GM23338 (cell line): ENCODE measurements at regions not wholly inside any gene's neighbourhood (a gene's known extent, or its start where the extent isn't known, plus 50 kb on each side); places are given as distances from the start of the nearest gene placed in this dataset.

ENCODE experiments used
- ATAC-seq: fragments of 200-7000 bp; cut with Tn5 transposase; 3 replicates; pipeline ENCODE4 v1.9.1; 2020
- DNase-seq: peaks from one replicate; pipeline ENCODE4 v3.0.0-alpha.2; 2015; ENCODE audit warnings: low spot score
- H2AFZ ChIP-seq: fragments of 200-600 bp; sonication (generic); 2 replicates; pipeline ENCODE4 v1.8.0; 2016; ENCODE audit warnings: antibody characterized with exemption, mild to moderate bottlenecking, moderate library complexity
- H3F3A ChIP-seq: fragments of 200-600 bp; sonication (generic); replicated peaks from 2 replicates; pipeline ENCODE4 v1.8.0; 2017; ENCODE audit warnings: antibody characterized with exemption, mixed run types, low read depth
- H3K27ac ChIP-seq: fragments of 200-600 bp; sonication (generic); 2 replicates; pipeline ENCODE4 v1.6.1; 2016; ENCODE audit warnings: low read depth
- H3K27me3 ChIP-seq: fragments of 200-600 bp; sonication (generic); 2 replicates; pipeline ENCODE4 v1.8.0; 2016; ENCODE audit warnings: mild to moderate bottlenecking, mixed run types, moderate library complexity; ENCODE audit not compliant: insufficient read depth
- H3K36me3 ChIP-seq: fragments of 200-600 bp; sonication (generic); 2 replicates; pipeline ENCODE4 v1.8.0; 2016; ENCODE audit warnings: mild to moderate bottlenecking; ENCODE audit not compliant: insufficient read depth
- H3K4me1 ChIP-seq: fragments of 200-600 bp; sonication (generic); 2 replicates; pipeline ENCODE4 v1.8.0; 2016; ENCODE audit warnings: mild to moderate bottlenecking, moderate library complexity; ENCODE audit not compliant: insufficient read depth
- H3K4me2 ChIP-seq: fragments of 200-600 bp; sonication (generic); 2 replicates; pipeline ENCODE4 v1.7.1; 2017; ENCODE audit warnings: mixed run types
- H3K4me3 ChIP-seq: fragments of 200-600 bp; sonication (generic); 2 replicates; pipeline ENCODE4 v1.6.1; 2016; ENCODE audit warnings: mixed run types
- H3K79me2 ChIP-seq: fragments of 200-600 bp; sonication (generic); replicated peaks from 2 replicates; pipeline ENCODE4 v1.8.0; 2017; ENCODE audit warnings: mild to moderate bottlenecking; ENCODE audit not compliant: insufficient read depth
- H3K9me2 ChIP-seq: fragments of 200-600 bp; sonication (generic); 2 replicates; pipeline ENCODE4 v1.8.0; 2017; ENCODE audit not compliant: insufficient read depth
- H4K20me1 ChIP-seq: fragments of 200-600 bp; sonication (generic); replicated peaks from 2 replicates; pipeline ENCODE4 v1.8.0; 2017; ENCODE audit warnings: mild to moderate bottlenecking; ENCODE audit not compliant: insufficient read depth
- H3K27ac Mint-ChIP-seq: 2 replicates; pipeline ENCODE4 v1.8.0; 2020; ENCODE audit warnings: inconsistent platforms, mild to moderate bottlenecking, moderate library complexity, mixed read lengths
- H3K27me3 Mint-ChIP-seq: 3 replicates; pipeline ENCODE4 v1.8.0; 2022; ENCODE audit warnings: low read depth, mild to moderate bottlenecking, moderate library complexity, mixed read lengths, inconsistent platforms; ENCODE audit not compliant: insufficient read depth, poor library complexity
- H3K36me3 Mint-ChIP-seq: 3 replicates; pipeline ENCODE4 v1.8.0; 2021; ENCODE audit warnings: low read depth, mild to moderate bottlenecking, inconsistent platforms, moderate library complexity, mixed read lengths
- H3K4me1 Mint-ChIP-seq: 3 replicates; pipeline ENCODE4 v1.8.0; 2020; ENCODE audit warnings: mild to moderate bottlenecking, inconsistent platforms, mixed read lengths
- H3K4me3 Mint-ChIP-seq: 3 replicates; pipeline ENCODE4 v1.8.0; 2021; ENCODE audit warnings: moderate library complexity, mild to moderate bottlenecking, inconsistent platforms, mixed read lengths
- H3K9me3 Mint-ChIP-seq: 3 replicates; pipeline ENCODE4 v1.8.0; 2020; ENCODE audit warnings: moderate library complexity, mild to moderate bottlenecking, inconsistent platforms, mixed read lengths
- CREB1 ChIP-seq: fragments of 250-450 bp; sonication (Bioruptor Pico); IDR thresholded peaks from 2 replicates; pipeline ENCODE4 v1.5.0; 2020; ENCODE audit warnings: low read depth, mild to moderate bottlenecking, moderate library complexity
- EZH2 ChIP-seq: fragments of 200-600 bp; sonication (generic); IDR thresholded peaks from one replicate; pipeline ENCODE4 v1.8.0; 2017; ENCODE audit warnings: antibody characterized with exemption, mild to moderate bottlenecking, low read depth; ENCODE audit not compliant: unreplicated experiment
- EZH2phosphoT487 ChIP-seq: fragments of 200-600 bp; sonication (generic); IDR thresholded peaks from one replicate; pipeline ENCODE4 v1.8.1; 2018; ENCODE audit warnings: antibody characterized with exemption; ENCODE audit not compliant: unreplicated experiment
- JUNB ChIP-seq: IDR thresholded peaks from one replicate; pipeline ENCODE4 v1.6.1; 2016; ENCODE audit warnings: antibody characterized with exemption; ENCODE audit not compliant: unreplicated experiment
- NANOG ChIP-seq: IDR thresholded peaks from 2 replicates; pipeline ENCODE4 v1.6.1; 2016; ENCODE audit warnings: antibody characterized with exemption, borderline replicate concordance
- POLR2AphosphoS5 ChIP-seq: IDR thresholded peaks from 2 replicates; pipeline ENCODE4 v1.6.1; 2016; ENCODE audit warnings: antibody characterized with exemption, low read depth
- STAT1 ChIP-seq: IDR thresholded peaks from one replicate; pipeline ENCODE4 v1.6.1; 2016; ENCODE audit warnings: antibody characterized with exemption; ENCODE audit not compliant: unreplicated experiment
- ZNF114 ChIP-seq: fragments of 250-450 bp; sonication (Bioruptor Pico); IDR thresholded peaks from 2 replicates; pipeline ENCODE4 v1.5.0; 2020; ENCODE audit warnings: mild to moderate bottlenecking, moderate library complexity
- ZNF331 ChIP-seq: fragments of 250-450 bp; sonication (Bioruptor Pico); IDR thresholded peaks from 2 replicates; pipeline ENCODE4 v1.5.0; 2020; ENCODE audit warnings: low read depth, mild to moderate bottlenecking, moderate library complexity
- TF ChIP-seq, protein P1 (sequence below): IDR thresholded peaks from 2 replicates; pipeline ENCODE4 v1.6.1; 2016; ENCODE audit warnings: antibody characterized with exemption
- TF ChIP-seq, protein P2 (sequence below): fragments of 250-450 bp; sonication (Bioruptor Pico); IDR thresholded peaks from 2 replicates; pipeline ENCODE4 v1.5.0; 2020; ENCODE audit warnings: mild to moderate bottlenecking, moderate library complexity
- TF ChIP-seq, protein P3 (sequence below): IDR thresholded peaks from one replicate; pipeline ENCODE4 v1.6.1; 2018; ENCODE audit warnings: antibody characterized with exemption; ENCODE audit not compliant: unreplicated experiment
- TF ChIP-seq, protein P4 (sequence below), 2 experiments: fragments of 200-600 bp in 1 of 2; sonication (generic) in 1 of 2; conservative IDR thresholded peaks; 2 replicates each; pipeline versions ENCODE4 v1.5.1 to v1.6.1; 2016 to 2017; ENCODE audit warnings: antibody characterized with exemption in 2 of 2, low read depth in 2 of 2, mild to moderate bottlenecking in 2 of 2, moderate library complexity in 1 of 2

DNA sequence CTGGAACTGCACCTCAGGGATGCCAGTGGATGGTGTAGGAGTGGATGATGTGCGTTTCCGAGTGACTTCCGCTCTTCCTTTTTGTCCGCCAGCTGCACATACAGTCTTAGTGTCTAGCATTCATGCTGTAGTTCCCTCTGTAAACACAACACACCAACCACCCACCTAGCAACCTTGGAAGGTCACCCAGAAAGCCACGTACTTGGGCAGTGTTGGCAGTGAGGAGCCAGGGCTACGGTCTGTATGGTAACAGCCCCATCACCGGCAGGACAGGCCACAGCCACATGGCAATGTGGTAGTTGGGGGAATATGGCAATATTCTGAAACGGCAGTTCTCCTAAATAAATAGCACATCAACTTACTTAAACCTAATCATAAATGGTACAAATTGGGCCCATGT, 613.5 kb upstream of the MGMT start:
- H3K4me3 Mint-ChIP-seq: no peak overlapping the region
- TF ChIP-seq CREB1 (CRISPR knock-in tag) (no peak), STAT1 (no peak), EZH2phosphoT487 (no peak), EZH2 (no peak), JUNB (no peak), ZNF114 (CRISPR knock-in tag) (no peak), POLR2AphosphoS5 (no peak), ZNF331 (no peak), NANOG (no peak)
- TF ChIP-seq, protein P1, sequence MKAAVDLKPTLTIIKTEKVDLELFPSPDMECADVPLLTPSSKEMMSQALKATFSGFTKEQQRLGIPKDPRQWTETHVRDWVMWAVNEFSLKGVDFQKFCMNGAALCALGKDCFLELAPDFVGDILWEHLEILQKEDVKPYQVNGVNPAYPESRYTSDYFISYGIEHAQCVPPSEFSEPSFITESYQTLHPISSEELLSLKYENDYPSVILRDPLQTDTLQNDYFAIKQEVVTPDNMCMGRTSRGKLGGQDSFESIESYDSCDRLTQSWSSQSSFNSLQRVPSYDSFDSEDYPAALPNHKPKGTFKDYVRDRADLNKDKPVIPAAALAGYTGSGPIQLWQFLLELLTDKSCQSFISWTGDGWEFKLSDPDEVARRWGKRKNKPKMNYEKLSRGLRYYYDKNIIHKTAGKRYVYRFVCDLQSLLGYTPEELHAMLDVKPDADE: no peak
- TF ChIP-seq, protein P2, sequence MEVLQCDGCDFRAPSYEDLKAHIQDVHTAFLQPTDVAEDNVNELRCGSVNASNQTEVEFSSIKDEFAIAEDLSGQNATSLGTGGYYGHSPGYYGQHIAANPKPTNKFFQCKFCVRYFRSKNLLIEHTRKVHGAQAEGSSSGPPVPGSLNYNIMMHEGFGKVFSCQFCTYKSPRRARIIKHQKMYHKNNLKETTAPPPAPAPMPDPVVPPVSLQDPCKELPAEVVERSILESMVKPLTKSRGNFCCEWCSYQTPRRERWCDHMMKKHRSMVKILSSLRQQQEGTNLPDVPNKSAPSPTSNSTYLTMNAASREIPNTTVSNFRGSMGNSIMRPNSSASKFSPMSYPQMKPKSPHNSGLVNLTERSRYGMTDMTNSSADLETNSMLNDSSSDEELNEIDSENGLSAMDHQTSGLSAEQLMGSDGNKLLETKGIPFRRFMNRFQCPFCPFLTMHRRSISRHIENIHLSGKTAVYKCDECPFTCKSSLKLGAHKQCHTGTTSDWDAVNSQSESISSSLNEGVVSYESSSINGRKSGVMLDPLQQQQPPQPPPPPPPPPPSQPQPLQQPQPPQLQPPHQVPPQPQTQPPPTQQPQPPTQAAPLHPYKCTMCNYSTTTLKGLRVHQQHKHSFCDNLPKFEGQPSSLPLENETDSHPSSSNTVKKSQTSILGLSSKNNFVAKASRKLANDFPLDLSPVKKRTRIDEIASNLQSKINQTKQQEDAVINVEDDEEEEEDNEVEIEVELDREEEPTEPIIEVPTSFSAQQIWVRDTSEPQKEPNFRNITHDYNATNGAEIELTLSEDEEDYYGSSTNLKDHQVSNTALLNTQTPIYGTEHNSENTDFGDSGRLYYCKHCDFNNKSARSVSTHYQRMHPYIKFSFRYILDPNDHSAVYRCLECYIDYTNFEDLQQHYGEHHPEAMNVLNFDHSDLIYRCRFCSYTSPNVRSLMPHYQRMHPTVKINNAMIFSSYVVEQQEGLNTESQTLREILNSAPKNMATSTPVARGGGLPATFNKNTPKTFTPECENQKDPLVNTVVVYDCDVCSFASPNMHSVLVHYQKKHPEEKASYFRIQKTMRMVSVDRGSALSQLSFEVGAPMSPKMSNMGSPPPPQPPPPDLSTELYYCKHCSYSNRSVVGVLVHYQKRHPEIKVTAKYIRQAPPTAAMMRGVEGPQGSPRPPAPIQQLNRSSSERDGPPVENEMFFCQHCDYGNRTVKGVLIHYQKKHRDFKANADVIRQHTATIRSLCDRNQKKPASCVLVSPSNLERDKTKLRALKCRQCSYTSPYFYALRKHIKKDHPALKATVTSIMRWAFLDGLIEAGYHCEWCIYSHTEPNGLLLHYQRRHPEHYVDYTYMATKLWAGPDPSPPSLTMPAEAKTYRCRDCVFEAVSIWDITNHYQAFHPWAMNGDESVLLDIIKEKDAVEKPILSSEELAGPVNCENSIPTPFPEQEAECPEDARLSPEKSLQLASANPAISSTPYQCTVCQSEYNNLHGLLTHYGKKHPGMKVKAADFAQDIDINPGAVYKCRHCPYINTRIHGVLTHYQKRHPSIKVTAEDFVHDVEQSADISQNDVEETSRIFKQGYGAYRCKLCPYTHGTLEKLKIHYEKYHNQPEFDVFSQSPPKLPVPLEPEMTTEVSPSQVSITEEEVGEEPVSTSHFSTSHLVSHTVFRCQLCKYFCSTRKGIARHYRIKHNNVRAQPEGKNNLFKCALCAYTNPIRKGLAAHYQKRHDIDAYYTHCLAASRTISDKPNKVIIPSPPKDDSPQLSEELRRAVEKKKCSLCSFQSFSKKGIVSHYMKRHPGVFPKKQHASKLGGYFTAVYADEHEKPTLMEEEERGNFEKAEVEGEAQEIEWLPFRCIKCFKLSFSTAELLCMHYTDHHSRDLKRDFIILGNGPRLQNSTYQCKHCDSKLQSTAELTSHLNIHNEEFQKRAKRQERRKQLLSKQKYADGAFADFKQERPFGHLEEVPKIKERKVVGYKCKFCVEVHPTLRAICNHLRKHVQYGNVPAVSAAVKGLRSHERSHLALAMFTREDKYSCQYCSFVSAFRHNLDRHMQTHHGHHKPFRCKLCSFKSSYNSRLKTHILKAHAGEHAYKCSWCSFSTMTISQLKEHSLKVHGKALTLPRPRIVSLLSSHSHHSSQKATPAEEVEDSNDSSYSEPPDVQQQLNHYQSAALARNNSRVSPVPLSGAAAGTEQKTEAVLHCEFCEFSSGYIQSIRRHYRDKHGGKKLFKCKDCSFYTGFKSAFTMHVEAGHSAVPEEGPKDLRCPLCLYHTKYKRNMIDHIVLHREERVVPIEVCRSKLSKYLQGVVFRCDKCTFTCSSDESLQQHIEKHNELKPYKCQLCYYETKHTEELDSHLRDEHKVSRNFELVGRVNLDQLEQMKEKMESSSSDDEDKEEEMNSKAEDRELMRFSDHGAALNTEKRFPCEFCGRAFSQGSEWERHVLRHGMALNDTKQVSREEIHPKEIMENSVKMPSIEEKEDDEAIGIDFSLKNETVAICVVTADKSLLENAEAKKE (CRISPR knock-in tag): no peak
- TF ChIP-seq, protein P3, sequence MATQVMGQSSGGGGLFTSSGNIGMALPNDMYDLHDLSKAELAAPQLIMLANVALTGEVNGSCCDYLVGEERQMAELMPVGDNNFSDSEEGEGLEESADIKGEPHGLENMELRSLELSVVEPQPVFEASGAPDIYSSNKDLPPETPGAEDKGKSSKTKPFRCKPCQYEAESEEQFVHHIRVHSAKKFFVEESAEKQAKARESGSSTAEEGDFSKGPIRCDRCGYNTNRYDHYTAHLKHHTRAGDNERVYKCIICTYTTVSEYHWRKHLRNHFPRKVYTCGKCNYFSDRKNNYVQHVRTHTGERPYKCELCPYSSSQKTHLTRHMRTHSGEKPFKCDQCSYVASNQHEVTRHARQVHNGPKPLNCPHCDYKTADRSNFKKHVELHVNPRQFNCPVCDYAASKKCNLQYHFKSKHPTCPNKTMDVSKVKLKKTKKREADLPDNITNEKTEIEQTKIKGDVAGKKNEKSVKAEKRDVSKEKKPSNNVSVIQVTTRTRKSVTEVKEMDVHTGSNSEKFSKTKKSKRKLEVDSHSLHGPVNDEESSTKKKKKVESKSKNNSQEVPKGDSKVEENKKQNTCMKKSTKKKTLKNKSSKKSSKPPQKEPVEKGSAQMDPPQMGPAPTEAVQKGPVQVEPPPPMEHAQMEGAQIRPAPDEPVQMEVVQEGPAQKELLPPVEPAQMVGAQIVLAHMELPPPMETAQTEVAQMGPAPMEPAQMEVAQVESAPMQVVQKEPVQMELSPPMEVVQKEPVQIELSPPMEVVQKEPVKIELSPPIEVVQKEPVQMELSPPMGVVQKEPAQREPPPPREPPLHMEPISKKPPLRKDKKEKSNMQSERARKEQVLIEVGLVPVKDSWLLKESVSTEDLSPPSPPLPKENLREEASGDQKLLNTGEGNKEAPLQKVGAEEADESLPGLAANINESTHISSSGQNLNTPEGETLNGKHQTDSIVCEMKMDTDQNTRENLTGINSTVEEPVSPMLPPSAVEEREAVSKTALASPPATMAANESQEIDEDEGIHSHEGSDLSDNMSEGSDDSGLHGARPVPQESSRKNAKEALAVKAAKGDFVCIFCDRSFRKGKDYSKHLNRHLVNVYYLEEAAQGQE: no peak
- TF ChIP-seq, protein P4, sequence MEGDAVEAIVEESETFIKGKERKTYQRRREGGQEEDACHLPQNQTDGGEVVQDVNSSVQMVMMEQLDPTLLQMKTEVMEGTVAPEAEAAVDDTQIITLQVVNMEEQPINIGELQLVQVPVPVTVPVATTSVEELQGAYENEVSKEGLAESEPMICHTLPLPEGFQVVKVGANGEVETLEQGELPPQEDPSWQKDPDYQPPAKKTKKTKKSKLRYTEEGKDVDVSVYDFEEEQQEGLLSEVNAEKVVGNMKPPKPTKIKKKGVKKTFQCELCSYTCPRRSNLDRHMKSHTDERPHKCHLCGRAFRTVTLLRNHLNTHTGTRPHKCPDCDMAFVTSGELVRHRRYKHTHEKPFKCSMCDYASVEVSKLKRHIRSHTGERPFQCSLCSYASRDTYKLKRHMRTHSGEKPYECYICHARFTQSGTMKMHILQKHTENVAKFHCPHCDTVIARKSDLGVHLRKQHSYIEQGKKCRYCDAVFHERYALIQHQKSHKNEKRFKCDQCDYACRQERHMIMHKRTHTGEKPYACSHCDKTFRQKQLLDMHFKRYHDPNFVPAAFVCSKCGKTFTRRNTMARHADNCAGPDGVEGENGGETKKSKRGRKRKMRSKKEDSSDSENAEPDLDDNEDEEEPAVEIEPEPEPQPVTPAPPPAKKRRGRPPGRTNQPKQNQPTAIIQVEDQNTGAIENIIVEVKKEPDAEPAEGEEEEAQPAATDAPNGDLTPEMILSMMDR (conservative IDR thresholded peaks at IDR 0.05; ENCODE audit: low read depth in 2 of 2): no peak
- H4K20me1 ChIP-seq: no peaks in the 10 kb centered on the region
- no peaks in the 10 kb centered on the region for H3K36me3 Mint-ChIP-seq
- H3K36me3 ChIP-seq: no peaks in the 10 kb centered on the region
- no peak overlapping the region for H3K27ac ChIP-seq
- H3K27me3 ChIP-seq: no peaks in the 10 kb centered on the region
- H3K4me2 ChIP-seq: no peak overlapping the region
- H3K9me3 Mint-ChIP-seq: no peaks in the 10 kb centered on the region
- H2AFZ ChIP-seq: no peak overlapping the region
- H3K9me2 ChIP-seq: peaks cover 6% of the 10 kb centered on the region; the same call in 1 of the 2 replicates
- no peaks in the 10 kb centered on the region for H3K79me2 ChIP-seq
- H3K27me3 Mint-ChIP-seq: peaks cover 7% of the 10 kb centered on the region
- no peak overlapping the region for H3K27ac Mint-ChIP-seq
- ATAC-seq (no peak), DNase-seq (no peak)
- peaks cover 16% of the 10 kb centered on the region for H3K4me1 Mint-ChIP-seq
- no peak overlapping the region for H3K4me3 ChIP-seq
- 0 out of 2 replicates have a peak, but pooled peaks cover 4% of the 10 kb centered on the region for H3K4me1 ChIP-seq
- no peaks in the 10 kb centered on the region for H3F3A ChIP-seq
